GM12874 (cell line): ENCODE measurements at regions not wholly inside any gene's neighbourhood (a gene's known extent, or its start where the extent isn't known, plus 50 kb on each side); places are given as distances from the start of the nearest gene placed in this dataset.

Source experiments
- TF ChIP-seq, protein P1 (sequence below): IDR thresholded peaks from 2 replicates; pipeline ENCODE4 v1.5.1; 2011; ENCODE audit warnings: low read depth, mild to moderate bottlenecking, control low read depth, low read length, moderate library complexity; ENCODE audit not compliant: insufficient read depth

DNA sequence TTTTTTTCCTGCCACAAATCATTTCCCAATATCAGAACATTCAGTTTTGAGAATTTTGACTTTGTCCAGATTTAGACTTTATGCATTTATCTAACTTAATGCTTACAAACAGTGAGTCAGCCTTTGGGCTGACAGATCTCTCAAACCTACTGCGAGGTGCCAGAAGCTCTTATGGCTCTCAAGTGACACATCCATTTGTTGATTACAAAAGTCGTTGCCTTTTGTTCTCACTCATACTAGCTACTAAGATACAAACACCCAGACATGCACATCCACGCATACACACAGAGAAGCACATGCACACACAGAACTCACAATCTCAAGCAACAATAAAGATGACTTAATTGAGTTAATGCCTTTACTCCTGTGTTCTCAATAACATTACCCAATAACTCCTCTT is 1147.5 kb downstream of the DIAPH3 start:
- TF ChIP-seq, protein P1, sequence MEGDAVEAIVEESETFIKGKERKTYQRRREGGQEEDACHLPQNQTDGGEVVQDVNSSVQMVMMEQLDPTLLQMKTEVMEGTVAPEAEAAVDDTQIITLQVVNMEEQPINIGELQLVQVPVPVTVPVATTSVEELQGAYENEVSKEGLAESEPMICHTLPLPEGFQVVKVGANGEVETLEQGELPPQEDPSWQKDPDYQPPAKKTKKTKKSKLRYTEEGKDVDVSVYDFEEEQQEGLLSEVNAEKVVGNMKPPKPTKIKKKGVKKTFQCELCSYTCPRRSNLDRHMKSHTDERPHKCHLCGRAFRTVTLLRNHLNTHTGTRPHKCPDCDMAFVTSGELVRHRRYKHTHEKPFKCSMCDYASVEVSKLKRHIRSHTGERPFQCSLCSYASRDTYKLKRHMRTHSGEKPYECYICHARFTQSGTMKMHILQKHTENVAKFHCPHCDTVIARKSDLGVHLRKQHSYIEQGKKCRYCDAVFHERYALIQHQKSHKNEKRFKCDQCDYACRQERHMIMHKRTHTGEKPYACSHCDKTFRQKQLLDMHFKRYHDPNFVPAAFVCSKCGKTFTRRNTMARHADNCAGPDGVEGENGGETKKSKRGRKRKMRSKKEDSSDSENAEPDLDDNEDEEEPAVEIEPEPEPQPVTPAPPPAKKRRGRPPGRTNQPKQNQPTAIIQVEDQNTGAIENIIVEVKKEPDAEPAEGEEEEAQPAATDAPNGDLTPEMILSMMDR: no peak

DNA sequence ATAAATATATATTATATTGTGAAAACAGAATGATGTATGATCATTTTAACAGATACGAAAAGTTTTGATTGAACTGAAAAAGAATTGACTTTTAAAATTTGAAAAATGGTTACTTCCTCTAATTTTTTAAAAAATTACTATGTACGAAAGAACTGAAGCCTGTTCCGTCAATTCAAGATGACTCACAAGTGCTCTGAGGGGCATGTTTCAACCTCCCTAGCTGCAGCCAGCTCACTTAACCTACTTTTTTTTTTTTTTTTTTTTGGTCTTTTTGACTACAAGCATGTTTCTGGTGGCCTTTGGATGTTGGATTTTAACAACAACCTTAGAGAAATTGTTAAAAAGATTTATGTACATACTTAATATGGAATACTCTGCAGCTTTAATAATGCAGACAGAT is 1139.3 kb downstream of the DIAPH3 start:
- TF ChIP-seq, protein P1: no peak

DNA sequence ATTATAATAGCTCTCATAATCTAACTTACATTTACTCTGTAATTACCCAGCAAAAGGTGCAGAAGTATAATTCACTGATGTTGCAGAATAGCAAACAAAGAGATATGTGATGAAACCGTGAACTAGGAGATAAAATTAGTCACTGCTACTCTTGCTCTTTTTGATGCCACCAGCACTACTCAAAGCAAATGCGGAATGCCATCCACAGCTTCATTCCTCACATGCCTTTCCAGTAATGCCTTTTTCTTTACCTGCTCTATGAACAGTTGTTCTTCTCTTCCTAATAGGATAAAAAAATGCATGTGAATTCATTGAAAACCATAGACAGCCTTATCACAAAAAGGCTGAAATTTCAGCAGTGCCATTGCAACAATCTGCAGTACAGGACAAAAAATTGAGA is 1129.5 kb downstream of the DIAPH3 start:
- TF ChIP-seq, protein P1: no peak

DNA sequence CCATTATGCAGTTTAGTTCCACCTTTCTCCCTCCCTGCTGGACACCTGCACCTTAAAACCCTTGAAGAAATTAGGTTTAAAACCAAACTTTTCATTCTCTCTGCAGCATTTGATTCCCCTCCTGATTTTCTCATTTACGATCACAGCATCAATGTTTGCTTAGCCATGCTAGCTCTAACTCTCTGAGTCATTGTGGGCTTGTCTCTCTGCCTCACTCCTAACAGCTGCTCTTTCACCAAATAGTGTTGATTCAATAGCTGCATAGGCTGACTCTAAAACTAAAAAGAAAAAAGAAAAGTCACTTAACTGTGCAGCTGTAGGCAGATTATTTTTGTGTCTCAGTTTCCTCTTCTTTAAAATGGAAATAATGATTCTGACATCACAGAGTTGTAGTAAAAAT is 1124.9 kb downstream of the DIAPH3 start:
- TF ChIP-seq, protein P1: no peak

DNA sequence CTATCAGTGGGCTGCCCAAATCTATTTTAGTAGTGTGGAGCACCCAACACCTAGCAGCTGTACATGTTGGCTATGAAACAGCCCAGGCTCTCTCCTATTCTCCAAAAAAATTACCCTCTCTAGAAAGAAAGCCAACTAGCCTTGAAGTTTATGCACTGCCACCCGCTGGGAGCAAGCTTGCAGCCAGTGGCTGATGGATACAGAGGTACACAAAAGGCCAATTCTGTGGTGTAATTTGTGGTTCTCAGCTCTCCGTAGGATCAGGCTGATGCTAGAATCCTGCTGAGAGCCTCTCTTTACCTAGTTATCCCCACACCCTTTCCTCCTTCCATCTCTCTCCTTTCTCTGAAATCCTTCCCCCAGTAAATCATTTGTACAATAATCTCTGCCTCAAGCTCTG is 1120.7 kb downstream of the DIAPH3 start:
- TF ChIP-seq, protein P1: no peak

DNA sequence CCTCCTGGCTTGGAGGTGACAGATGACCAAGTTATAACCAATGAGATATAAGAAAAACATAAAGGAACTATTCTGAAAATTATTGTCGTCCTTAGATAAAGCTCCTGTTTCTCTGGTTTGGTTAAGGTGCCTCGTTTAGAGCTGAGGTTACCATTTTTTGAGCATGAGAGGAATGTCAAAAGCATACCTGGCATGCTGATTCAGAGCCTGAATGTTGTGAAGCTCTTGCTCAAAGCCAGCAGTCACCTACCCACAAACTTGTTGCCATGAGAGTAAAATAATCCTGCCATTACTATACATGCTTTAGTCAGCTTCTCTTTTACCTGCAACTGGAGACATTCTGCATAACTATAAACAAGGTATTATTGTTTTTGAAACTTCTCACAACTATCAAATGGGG is 1116.2 kb downstream of the DIAPH3 start:
- TF ChIP-seq, protein P1: no peak

DNA sequence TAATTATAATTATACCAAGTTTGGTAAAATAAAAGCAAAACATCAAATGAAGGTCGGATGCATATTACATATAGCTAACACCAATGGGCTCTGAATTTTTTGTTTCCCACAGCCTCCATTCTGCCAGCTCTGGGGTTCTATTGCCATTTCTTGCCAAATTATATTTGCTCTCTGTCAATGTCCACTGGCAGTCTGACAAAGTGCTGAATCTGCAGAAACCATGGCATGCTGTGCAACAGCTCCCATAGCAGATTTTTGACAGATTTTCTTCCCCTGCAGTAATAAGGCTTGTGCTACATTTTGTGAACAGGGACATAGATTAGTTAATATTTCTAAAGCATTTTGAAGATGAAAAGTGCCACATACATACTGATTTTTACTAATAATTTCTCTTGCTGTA is 1102.1 kb downstream of the DIAPH3 start:
- TF ChIP-seq, protein P1: no peak

DNA sequence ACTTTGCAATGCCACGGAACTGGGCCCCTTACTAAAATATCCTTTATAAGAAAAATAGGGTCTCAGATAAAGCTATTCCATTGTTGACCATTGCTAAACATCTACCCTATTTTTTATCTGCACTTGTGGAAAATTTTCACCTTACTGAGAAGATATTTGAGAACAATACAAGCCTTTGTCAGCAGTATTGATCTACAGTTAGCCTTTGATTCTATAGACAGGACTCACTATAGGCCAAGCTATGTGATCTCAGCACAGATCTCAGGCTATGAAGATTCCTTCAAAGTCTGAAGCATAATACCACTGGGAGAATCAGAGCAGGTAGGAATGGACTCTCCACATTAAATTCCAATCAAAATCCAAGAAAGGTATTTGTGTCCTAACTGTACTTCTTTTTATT is 1099.7 kb downstream of the DIAPH3 start:
- TF ChIP-seq, protein P1: no peak
